ENCODE measurements at regions not wholly inside any gene's neighbourhood (a gene's known extent, or its start where the extent isn't known, plus 50 kb on each side); places are given as distances from the start of the nearest gene placed in this dataset.

GRCh38 chr7:120216947-120217346, 56.0 kb upstream of the KCND2 start:
- TF ChIP-seq CTCF (IDR thresholded peaks at IDR 0.05; ENCODE audit: low read depth, low read length) (no peak), EZH2phosphoT487 (IDR thresholded peaks at IDR 0.05; ENCODE audit: low read depth) (no peak)

Data from OCI-LY3 (cell line).